IPS DF 4.7 (cell line): ENCODE measurements at regions not wholly inside any gene's neighbourhood (a gene's known extent, or its start where the extent isn't known, plus 50 kb on each side); places are given as distances from the start of the nearest gene placed in this dataset.

Source experiments
- DNase-seq: peaks from one replicate; pipeline ENCODE4 v3.0.0-alpha.2; 2013; ENCODE audit warnings: low spot score; ENCODE audit errors: extremely low read depth

DNA sequence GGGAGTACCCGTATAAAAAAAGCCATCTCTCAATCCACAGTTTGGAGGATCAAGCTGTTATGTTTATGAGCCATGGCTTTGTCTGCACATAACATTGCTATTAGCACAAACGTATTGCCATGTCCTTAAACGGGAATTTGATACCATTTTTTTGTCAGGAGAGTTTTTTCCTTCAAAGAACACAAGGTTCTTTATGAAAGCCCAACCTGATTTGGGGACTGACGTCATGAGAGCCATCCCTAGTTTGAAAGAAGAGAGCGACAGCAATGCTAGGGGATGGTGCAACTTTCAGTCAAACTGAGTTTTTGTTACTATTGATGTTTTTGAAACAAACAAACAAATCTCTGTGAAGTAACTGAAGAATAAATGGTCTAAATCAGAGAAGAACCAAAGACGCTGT lies 376.6 kb downstream of the EIPR1 start:
- no peak for DNase-seq

GRCh38 chr2:3000125-3000524 lies 377.5 kb downstream of the EIPR1 start:
- DNase-seq, result no peak

DNA sequence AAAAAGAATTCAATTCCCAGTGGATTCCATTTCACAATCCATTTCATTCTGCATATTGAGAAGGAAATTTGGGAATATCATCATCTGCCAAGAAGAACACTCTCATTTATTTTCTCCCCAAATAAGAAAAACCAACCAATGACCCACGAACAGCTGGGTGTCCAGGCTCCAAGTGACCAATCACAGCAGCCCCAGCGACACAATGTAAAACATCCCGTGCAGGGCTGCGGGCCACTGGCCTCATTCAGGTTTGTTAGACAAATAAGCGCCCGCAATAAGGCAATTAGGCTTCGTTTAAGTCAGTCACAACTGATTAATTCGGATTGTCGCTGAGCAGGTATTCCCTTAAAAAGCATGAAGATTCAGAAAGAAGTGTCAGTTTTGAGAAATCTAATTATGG lies 378.6 kb downstream of the EIPR1 start:
- DNase-seq, result no peak

GRCh38 chr2:2993172-2993692 lies 384.4 kb downstream of the EIPR1 start:
- DNase-seq, result no peak

DNA sequence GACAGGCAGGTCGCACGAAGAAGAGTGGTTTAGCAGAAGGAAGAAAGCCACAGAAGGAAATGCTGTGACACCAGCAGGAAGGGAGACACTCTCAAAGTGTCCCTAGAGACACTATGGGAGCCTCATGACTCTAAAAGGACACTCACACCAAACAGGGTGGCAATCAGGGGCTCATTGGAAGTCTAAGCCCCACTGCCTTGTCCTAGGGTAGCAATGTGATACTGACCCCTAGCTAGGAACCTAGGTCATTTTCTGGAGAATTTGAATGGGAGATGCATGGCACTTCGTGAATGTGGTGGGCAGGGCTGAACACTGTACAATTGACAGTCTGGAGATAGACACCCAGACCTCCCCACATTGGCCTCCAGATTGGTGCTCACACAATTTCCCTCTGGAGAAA lies 385.0 kb downstream of the EIPR1 start:
- DNase-seq, result no peak

DNA sequence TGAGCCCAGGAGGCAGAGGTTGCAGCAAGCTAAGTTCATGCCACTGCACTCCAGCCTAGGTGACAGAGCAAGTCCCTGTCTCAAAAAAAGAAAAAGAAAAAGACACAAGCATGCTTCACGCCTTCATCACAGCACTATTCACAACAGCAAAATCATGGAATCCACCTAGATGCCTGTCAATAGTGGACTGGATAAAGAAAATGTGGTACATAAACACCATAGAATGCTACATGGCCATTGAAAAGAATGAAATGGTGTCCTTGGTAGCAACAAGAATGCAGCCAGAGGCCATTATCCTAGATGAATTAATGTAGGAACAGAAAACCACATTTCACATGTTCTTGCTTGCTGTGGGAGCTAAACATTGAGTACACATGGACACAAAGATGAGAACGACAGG lies 392.6 kb downstream of the EIPR1 start:
- DNase-seq, result no peak

DNA sequence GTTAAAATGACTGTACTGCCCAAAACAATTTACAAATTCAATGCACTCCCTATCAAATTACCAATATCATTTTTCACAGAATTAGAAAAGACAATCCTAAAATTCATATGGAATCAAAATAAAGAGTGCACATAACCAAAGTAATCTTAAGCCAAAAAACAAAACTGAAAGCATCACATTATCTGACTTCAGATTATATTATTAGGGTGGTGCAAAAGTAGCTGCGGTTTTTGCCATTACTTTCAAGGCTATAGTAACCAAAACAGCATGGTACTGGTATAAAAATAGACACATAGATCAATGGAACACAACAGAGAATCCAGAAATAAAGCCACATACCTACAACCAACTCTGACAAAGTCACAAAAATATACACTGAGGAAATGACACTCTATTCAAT lies 396.6 kb downstream of the EIPR1 start:
- no peak for DNase-seq

GRCh38 chr2:2974982-2975381 lies 402.6 kb downstream of the EIPR1 start:
- no peak for DNase-seq

- no peak for DNase-seq
Observed at GRCh38 chr2:2960441-2961133, 417.0 kb downstream of the EIPR1 start.

GRCh38 chr2:2950403-2950952 lies 427.1 kb downstream of the EIPR1 start:
- no peak for DNase-seq

DNA sequence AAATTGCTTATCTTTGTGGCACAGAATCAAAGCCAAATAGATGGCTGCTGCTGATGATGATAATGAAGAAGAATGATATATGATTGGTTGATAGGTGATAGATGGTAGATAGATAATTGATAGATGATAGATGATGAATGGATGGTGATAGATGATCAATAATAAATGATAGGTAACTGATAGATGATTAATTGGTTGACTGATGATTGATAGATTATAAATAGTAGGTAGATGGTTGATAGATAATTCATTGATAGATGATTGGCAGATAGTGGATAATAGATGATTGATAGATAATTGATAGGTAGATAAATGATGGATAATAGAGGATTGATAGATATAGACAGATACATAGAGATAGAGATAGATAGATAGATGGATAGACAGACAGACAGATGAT lies 430.2 kb downstream of the EIPR1 start:
- DNase-seq, result no peak

DNA sequence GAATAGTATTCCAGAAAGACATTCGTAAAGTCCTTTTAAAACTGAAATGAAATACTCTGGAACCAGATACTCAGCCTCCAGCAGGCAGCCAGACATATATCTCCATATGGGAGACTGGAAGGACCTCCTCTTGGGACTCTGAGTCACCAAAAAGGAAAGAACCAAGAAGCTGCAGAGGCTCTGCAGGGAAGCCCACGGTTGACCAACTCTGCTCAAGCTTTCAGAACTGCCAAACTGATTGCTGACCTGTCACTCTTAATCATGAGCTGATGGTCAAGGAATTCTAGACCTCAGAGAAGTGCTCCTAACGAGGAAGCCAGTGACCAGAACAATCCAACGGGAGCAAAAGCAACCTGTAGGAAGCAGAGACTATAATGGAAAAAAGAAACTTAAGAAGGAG lies 434.7 kb downstream of the EIPR1 start:
- no peak for DNase-seq

- no peak for DNase-seq
Observed at GRCh38 chr2:2942225-2942624, 435.4 kb downstream of the EIPR1 start.

GRCh38 chr2:2941205-2941604 lies 436.4 kb downstream of the EIPR1 start:
- DNase-seq, result no peak

- DNase-seq, result no peak
Observed at GRCh38 chr2:2940702-2941101, 436.9 kb downstream of the EIPR1 start.

DNA sequence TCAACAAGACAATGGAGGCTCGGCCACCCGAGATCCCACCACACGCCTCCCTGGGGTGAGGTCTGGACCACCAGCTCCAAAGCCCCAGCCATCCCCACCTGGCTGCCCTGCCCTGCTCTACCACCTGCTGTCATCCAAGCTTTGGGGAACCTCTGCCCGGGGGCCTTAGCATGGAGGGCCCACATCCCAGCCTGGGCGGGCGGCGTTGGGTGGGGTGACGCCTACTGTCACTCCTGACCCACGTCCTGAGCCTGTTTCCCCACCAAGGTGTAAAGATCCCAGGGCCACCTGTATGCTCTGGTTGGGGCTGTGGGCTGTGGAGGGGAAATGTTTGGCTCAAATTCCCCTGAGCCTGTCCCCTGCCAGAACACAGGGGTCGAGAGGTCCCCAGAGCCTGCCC lies 437.6 kb downstream of the EIPR1 start:
- no peak for DNase-seq

- no peak for DNase-seq
Observed at GRCh38 chr2:2939078-2939795, 438.4 kb downstream of the EIPR1 start.

DNA sequence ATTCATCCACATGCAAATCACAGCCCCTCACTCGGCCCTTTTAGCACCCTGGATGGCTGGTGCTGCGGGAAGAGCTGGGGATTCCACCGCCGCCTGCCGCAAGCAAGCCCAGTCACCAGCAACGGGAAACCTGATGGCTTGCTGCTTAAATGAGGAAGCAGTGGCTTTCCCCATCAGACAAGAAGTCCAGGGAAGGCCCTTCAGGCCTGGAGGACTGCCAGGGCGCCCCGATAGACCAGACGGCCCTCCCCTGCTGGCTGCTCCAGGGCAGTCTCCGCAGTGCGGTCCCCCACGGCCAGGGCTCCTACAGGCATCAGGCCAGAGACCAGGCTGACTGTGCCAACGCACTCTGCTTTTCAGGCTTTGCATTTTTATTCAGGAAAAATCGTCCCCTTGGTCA lies 439.1 kb downstream of the EIPR1 start:
- DNase-seq, result no peak

DNA sequence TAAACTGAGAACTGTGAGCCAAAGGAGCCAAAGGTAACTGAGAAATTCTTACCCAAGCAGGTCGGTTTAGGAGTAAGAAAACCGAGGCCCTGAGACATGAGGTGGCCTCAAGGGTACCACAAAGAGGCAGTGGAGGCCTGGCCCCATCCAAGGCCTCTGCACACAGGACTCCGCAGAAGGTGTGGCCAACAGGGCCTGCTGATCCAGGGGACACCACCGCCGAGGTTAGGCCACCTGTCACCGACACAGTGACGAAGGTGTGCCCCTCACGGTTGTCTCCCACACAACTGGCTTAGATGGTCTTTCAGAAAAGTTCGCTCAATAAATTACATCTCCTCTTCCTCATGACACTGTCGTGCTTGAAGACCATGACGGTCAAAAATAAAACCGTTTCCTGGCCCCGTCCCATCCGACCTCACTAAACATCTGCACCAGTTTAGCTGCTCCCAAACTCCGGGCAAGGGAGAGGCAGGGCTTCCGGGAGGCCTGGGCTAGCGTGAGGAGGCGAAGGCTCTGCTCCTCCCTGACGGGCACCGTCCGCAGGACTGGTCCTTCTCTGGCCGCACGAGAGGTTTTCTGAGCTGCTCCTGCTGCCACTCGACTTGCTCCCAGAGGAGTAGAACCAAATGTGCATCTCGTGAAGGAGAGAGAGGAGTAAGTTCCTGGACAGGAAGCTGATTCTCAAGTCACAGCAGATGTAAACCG lies 442.0 kb downstream of the EIPR1 start:
- no peak for DNase-seq

DNA sequence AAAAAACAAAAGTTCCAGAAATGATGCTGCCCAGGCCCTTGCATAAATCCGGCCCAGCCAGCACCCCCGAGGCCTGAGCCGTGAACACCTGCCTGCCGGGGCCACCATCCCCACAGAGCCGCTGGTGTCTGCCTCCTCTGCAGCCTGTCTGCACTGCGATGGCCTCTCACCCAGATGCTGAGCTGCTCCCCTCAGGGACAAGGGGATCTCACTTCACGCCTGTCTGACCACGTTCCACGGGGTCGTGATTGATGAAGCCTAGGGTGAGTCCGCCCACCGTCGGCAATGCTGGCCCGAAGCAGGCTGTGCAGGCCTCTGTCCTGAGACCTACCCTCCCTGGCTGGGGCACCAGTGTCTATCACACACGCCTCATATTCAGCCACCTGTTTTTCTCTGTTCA lies 444.2 kb downstream of the EIPR1 start:
- DNase-seq, result no peak

DNA sequence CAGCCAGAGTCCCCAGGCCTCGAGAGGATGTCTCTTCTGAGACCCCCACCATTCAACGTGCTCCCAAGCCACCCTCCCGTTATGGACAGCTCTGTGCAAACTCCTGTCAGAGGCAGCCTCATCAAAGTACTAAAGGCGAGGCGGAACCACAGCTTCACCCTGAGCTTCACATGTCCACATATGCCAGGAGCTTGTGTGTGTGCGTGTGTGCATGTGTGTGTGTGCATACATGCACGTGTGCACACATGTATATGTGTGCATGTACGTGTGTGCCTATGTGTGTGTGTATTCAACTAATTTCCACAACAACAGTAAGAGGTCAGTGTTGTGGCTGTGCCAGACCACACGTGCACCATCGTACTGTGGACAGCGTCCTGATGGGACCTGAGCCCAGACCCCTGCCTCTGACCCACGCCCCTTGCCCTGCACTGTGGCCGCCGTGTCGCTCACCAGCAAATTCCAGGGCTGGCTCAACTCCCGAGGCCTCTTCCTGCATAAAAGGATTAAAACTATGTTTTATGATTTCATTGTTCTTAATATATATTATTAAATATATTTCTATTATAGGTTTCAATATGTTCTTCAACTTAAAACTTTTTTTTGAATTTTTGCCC lies 444.8 kb downstream of the EIPR1 start:
- no peak for DNase-seq

GRCh38 chr2:2932189-2932588 lies 445.4 kb downstream of the EIPR1 start:
- DNase-seq, result no peak
